Astrocyte (in vitro differentiated cells and primary cell): ENCODE measurements at regions not wholly inside any gene's neighbourhood (a gene's known extent, or its start where the extent isn't known, plus 50 kb on each side); places are given as distances from the start of the nearest gene placed in this dataset.

Experiments
- DNase-seq: peaks from one replicate; pipeline ENCODE4 v3.0.0-alpha.2; 2010; ENCODE audit warnings: low read depth
- FAIRE-seq: peaks from 2 replicates; lab custom pipeline; 2011; peaks lifted over from hg19 to GRCh38; lab: Jason Lieb, UNC
- H2AFZ ChIP-seq: 2 replicates; pipeline ENCODE4 v1.6.0; 2012; ENCODE audit warnings: low read depth, low read length, inconsistent platforms
- H3K27ac ChIP-seq: 2 replicates; pipeline ENCODE4 v1.5.1; 2011; ENCODE audit warnings: low read depth, low read length, inconsistent platforms
- H3K27me3 ChIP-seq: 2 replicates; pipeline ENCODE4 v1.6.0; 2011; ENCODE audit warnings: low read length, inconsistent platforms; ENCODE audit not compliant: insufficient read depth
- H3K36me3 ChIP-seq: 2 replicates; pipeline ENCODE4 v1.5.1; 2011; ENCODE audit warnings: low read length, inconsistent platforms; ENCODE audit not compliant: insufficient read depth
- H3K4me1 ChIP-seq: 2 replicates; pipeline ENCODE4 v1.5.1; 2011; ENCODE audit warnings: low read length, inconsistent platforms; ENCODE audit not compliant: insufficient read depth
- H3K4me2 ChIP-seq: 2 replicates; pipeline ENCODE4 v1.6.0; 2012; ENCODE audit warnings: low read length, inconsistent platforms
- H3K4me3 ChIP-seq: 2 replicates; pipeline ENCODE4 v1.5.1; 2011; ENCODE audit warnings: low read depth, mild to moderate bottlenecking, low read length, inconsistent platforms; ENCODE audit not compliant: insufficient read depth
- H3K79me2 ChIP-seq: 2 replicates; pipeline ENCODE4 v1.6.0; 2012; ENCODE audit warnings: mild to moderate bottlenecking, low read length, inconsistent platforms; ENCODE audit not compliant: insufficient read depth
- H3K9ac ChIP-seq: 2 replicates; pipeline ENCODE4 v1.6.0; 2012; ENCODE audit warnings: mild to moderate bottlenecking, low read length, inconsistent platforms
- H3K9me3 ChIP-seq: 2 replicates; pipeline ENCODE4 v1.5.1; 2012; ENCODE audit warnings: low read depth, mild to moderate bottlenecking, low read length, inconsistent platforms; ENCODE audit not compliant: insufficient read depth
- H4K20me1 ChIP-seq: 2 replicates; pipeline ENCODE4 v1.6.0; 2012; ENCODE audit warnings: low read length, inconsistent platforms; ENCODE audit not compliant: insufficient read depth
- H3K27ac Mint-ChIP-seq: one replicate; pipeline ENCODE4 v1.8.0; 2021; ENCODE audit warnings: mild to moderate bottlenecking, mixed read lengths; ENCODE audit not compliant: unreplicated experiment
- H3K27me3 Mint-ChIP-seq: one replicate; pipeline ENCODE4 v1.8.0; 2021; ENCODE audit warnings: low read depth, mixed read lengths; ENCODE audit not compliant: unreplicated experiment
- H3K36me3 Mint-ChIP-seq: one replicate; pipeline ENCODE4 v1.8.0; 2021; ENCODE audit warnings: low read depth, mixed read lengths; ENCODE audit not compliant: unreplicated experiment
- H3K4me1 Mint-ChIP-seq: one replicate; pipeline ENCODE4 v1.8.0; 2021; ENCODE audit warnings: low read depth, mixed read lengths; ENCODE audit not compliant: unreplicated experiment
- H3K4me3 Mint-ChIP-seq: one replicate; pipeline ENCODE4 v1.8.0; 2021; ENCODE audit warnings: mild to moderate bottlenecking, moderate library complexity, mixed read lengths; ENCODE audit not compliant: unreplicated experiment
- H3K9me3 Mint-ChIP-seq: one replicate; pipeline ENCODE4 v1.8.0; 2021; ENCODE audit warnings: mild to moderate bottlenecking, mixed read lengths; ENCODE audit not compliant: unreplicated experiment
- EZH2 ChIP-seq: IDR thresholded peaks from 2 replicates; pipeline ENCODE4 v1.6.1; 2012; ENCODE audit warnings: mild to moderate bottlenecking, low read length, inconsistent platforms; ENCODE audit not compliant: insufficient read depth
- TF ChIP-seq, protein P1 (sequence below): IDR thresholded peaks from 2 replicates; pipeline ENCODE4 v1.5.1; 2011; ENCODE audit warnings: low read depth, mild to moderate bottlenecking, inconsistent platforms, low read length, moderate library complexity; ENCODE audit not compliant: insufficient read depth

DNA sequence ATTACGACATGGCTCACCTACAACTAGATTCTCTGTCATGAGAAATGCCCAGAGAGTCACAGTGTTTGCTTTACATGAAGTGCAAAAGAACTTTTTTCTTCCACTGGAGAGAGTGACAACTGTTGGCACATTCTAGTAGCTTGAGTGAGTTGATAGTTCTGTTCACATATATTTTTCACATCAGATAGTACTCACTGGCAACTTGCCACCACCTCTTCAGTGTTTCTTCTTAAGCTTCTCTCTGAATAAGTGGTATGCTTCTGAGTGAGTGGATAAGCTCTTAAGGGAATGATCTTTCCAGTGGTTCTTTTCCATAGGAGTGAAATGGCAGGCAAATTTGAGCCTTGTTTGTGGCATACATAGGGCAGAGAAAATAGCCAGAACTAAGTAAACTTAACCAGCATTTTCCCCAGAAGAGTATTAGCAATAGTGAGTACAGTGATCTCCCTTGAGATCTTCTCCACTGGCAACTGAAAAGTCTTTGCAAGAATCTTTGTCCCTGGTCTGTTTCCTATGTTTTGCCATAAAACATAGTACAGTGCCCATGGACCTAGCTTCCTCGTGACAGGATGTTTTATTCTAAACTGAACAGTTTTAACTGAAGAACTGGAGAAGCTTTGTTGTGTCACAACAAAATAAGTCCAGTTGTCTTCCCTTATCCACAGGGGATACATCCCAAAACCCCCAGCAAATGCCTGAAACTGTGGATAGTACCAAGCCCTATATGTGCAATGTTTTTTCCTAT lies 125.4 kb upstream of the CDK13 start:
- no peak for DNase-seq
- Histone ChIP-seq H3K9me3 (no peaks in the 10 kb centered on the region), H3K27me3 (peaks cover 16% of the 10 kb centered on the region), H3K4me3 (no peak overlapping the region), H3K79me2 (no peaks in the 10 kb centered on the region), H3K36me3 (no peaks in the 10 kb centered on the region), H3K4me2 (no peak overlapping the region), H3K27ac (no peak overlapping the region), H3K9ac (no peak overlapping the region), H3K4me1 (no peaks in the 10 kb centered on the region), H4K20me1 (no peaks in the 10 kb centered on the region), H2AFZ (no peak overlapping the region)
- no peaks in the 10 kb centered on the region for H3K36me3 Mint-ChIP-seq
- H3K27me3 Mint-ChIP-seq = peaks cover 4% of the 10 kb centered on the region
- TF ChIP-seq, protein P1, sequence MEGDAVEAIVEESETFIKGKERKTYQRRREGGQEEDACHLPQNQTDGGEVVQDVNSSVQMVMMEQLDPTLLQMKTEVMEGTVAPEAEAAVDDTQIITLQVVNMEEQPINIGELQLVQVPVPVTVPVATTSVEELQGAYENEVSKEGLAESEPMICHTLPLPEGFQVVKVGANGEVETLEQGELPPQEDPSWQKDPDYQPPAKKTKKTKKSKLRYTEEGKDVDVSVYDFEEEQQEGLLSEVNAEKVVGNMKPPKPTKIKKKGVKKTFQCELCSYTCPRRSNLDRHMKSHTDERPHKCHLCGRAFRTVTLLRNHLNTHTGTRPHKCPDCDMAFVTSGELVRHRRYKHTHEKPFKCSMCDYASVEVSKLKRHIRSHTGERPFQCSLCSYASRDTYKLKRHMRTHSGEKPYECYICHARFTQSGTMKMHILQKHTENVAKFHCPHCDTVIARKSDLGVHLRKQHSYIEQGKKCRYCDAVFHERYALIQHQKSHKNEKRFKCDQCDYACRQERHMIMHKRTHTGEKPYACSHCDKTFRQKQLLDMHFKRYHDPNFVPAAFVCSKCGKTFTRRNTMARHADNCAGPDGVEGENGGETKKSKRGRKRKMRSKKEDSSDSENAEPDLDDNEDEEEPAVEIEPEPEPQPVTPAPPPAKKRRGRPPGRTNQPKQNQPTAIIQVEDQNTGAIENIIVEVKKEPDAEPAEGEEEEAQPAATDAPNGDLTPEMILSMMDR = no peak
- TF ChIP-seq EZH2 = no peak
- H3K27ac Mint-ChIP-seq = no peak overlapping the region
- no peak for FAIRE-seq
- no peak overlapping the region for H3K4me3 Mint-ChIP-seq
- H3K9me3 Mint-ChIP-seq = no peaks in the 10 kb centered on the region
- peaks cover 5% of the 10 kb centered on the region for H3K4me1 Mint-ChIP-seq

DNA sequence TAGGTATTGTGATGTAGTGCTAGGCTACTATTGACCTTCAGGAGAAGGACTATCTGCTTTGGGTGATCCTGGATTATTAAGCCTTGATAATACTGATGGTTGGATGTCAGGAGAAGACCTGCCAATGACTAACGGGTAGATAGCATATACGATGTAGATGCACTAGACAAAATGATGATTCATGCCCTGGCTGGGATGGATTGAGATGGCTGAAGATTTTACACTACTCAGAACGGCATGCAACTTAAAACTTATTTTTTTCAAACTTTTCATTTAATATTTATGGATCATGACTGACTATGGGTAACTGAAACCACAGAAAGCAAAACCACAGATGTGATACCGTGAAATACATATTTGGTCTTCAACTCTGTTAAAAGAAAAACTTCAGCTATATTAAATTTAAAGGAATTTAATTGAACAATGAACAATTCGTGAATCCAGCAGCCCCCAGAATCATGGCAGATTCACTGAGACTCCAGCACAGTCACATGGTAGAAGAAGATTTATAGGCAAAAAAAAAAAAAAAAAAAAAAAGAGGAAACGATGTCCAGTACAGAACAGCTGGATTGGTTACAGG lies 124.6 kb upstream of the CDK13 start:
- peaks cover 4% of the 10 kb centered on the region for H3K27me3 Mint-ChIP-seq
- no peak overlapping the region for H3K4me3 ChIP-seq

More for the DNA sequence above, 124.6 kb upstream of the CDK13 start:
- Mint-ChIP-seq H3K36me3 (no peaks in the 10 kb centered on the region), H3K9me3 (no peaks in the 10 kb centered on the region), H3K27ac (no peak overlapping the region), H3K4me1 (peaks cover 5% of the 10 kb centered on the region), H3K4me3 (no peak overlapping the region)
- FAIRE-seq = no peak
- Histone ChIP-seq H2AFZ (no peak overlapping the region), H3K4me1 (no peaks in the 10 kb centered on the region), H3K36me3 (no peaks in the 10 kb centered on the region), H3K79me2 (no peaks in the 10 kb centered on the region), H3K27ac (no peak overlapping the region), H3K9me3 (no peaks in the 10 kb centered on the region), H3K4me2 (no peak overlapping the region), H3K27me3 (peaks cover 16% of the 10 kb centered on the region), H3K9ac (no peak overlapping the region), H4K20me1 (no peaks in the 10 kb centered on the region)
- no peak for DNase-seq
- TF ChIP-seq EZH2 = no peak
- TF ChIP-seq, protein P1 = no peak
